PFSK-1 (cell line): ENCODE measurements at regions not wholly inside any gene's neighbourhood (a gene's known extent, or its start where the extent isn't known, plus 50 kb on each side); places are given as distances from the start of the nearest gene placed in this dataset.

ENCODE experiments used
- FOXP2 ChIP-seq: optimal IDR thresholded peaks from 2 replicates; pipeline ENCODE3; 2011; ENCODE audit warnings: borderline replicate concordance, control low read depth, inconsistent platforms; ENCODE audit not compliant: insufficient read depth; ENCODE audit errors: extremely low read length, extremely low read depth
- POLR2AphosphoS5 ChIP-seq: IDR thresholded peaks from 2 replicates; pipeline ENCODE4 v1.6.1; 2012; ENCODE audit warnings: low read depth, mild to moderate bottlenecking, control low read depth, low read length, moderate library complexity
- SIN3A ChIP-seq: IDR thresholded peaks from 2 replicates; pipeline ENCODE4 v1.6.1; 2012; ENCODE audit warnings: mild to moderate bottlenecking, low read length, moderate library complexity, borderline replicate concordance; ENCODE audit not compliant: insufficient read depth
- TAF1 ChIP-seq: IDR thresholded peaks from 2 replicates; pipeline ENCODE4 v1.6.1; 2012; ENCODE audit warnings: low read length, control low read depth, borderline replicate concordance; ENCODE audit not compliant: insufficient read depth
- TF ChIP-seq, protein P1 (sequence below), 2 experiments: IDR thresholded peaks; 2 replicates each; pipeline versions ENCODE4 v1.6.1 to v1.8.0; 2011 to 2012; ENCODE audit warnings: low read depth in 2 of 2, low read length in 2 of 2, control low read depth in 1 of 2, inconsistent platforms in 1 of 2, mild to moderate bottlenecking in 1 of 2, moderate library complexity in 1 of 2; ENCODE audit not compliant: insufficient read depth in 1 of 2

DNA sequence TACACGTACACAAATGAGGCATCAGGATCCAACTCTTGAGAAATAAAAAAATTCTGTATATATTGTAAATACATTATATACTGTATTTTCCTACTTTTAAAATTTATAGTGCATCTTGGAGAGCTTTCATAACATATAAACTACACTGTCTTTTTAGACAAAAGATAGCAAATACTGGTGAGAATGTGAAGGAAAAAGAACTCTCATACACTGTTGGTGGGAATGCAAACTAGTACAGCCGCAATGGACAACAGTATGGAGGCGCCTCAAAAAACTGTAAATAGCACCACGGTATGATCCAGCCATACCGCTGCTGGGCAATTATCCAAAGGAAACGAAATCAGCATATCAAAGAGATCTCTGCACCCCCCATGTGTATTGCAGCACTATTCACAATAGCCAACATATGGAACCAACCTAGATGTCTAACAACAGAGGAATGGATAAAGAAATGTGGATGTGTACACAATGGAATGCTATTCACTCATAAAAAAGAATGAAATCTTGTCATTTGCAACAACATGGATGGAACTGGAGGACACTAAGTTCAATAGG, 292.4 kb downstream of the EFNB2 start:
- TF ChIP-seq POLR2AphosphoS5, result no peak
- TF ChIP-seq FOXP2, result no peak
- no peak for TF ChIP-seq SIN3A
- TF ChIP-seq, protein P1, sequence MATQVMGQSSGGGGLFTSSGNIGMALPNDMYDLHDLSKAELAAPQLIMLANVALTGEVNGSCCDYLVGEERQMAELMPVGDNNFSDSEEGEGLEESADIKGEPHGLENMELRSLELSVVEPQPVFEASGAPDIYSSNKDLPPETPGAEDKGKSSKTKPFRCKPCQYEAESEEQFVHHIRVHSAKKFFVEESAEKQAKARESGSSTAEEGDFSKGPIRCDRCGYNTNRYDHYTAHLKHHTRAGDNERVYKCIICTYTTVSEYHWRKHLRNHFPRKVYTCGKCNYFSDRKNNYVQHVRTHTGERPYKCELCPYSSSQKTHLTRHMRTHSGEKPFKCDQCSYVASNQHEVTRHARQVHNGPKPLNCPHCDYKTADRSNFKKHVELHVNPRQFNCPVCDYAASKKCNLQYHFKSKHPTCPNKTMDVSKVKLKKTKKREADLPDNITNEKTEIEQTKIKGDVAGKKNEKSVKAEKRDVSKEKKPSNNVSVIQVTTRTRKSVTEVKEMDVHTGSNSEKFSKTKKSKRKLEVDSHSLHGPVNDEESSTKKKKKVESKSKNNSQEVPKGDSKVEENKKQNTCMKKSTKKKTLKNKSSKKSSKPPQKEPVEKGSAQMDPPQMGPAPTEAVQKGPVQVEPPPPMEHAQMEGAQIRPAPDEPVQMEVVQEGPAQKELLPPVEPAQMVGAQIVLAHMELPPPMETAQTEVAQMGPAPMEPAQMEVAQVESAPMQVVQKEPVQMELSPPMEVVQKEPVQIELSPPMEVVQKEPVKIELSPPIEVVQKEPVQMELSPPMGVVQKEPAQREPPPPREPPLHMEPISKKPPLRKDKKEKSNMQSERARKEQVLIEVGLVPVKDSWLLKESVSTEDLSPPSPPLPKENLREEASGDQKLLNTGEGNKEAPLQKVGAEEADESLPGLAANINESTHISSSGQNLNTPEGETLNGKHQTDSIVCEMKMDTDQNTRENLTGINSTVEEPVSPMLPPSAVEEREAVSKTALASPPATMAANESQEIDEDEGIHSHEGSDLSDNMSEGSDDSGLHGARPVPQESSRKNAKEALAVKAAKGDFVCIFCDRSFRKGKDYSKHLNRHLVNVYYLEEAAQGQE (IDR thresholded peaks at IDR 0.05; ENCODE audit: insufficient read depth in 1 of 2, low read depth in 2 of 2, low read length in 2 of 2), result no peak
- no peak for TF ChIP-seq TAF1

DNA sequence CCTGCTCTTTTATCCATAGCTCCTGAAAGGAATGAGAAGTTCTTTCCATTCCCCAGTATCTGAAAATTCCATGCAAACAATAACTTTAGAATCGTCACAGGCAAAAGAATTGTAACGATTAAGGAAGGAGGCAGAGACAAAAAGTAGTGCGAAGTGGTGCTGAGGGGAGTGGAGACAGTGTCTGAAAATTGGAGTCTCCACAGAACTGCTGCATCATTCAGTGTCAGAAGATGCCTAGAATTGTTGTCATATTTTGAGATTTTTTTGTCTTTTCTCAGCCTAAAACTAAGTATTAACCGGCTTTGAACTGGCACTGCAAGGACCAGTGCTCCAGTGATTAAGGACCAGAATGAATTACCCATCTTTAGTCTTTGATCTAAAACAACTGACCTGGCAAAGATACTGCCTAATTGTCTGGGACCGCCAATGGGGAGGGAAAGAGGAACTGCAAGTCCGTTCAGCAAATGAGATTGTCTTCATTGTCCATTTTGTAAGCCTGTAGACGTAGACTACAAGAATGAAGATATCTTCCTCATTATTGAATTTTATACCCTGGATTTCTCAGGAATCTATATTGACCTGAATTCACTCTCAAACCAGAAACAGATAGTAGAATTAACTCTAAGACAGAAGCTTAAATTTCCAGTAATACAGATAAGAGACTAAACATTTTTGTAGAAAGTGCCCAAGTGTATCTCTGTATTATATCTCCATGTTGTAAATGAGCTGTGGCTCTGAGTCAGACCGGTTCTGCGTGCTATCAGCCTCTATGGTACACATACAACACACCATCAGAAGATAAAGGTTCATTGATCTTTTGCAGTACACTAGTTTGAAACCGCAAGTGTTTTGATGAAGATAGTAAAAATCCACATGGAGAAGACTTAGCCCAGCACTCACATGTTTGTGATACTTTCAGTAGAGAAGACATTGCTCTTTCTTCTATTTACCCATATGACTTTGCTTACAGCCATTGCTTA, 293.2 kb downstream of the EFNB2 start:
- TF ChIP-seq POLR2AphosphoS5, result no peak
- TF ChIP-seq TAF1, result no peak
- TF ChIP-seq FOXP2, result no peak

DNA sequence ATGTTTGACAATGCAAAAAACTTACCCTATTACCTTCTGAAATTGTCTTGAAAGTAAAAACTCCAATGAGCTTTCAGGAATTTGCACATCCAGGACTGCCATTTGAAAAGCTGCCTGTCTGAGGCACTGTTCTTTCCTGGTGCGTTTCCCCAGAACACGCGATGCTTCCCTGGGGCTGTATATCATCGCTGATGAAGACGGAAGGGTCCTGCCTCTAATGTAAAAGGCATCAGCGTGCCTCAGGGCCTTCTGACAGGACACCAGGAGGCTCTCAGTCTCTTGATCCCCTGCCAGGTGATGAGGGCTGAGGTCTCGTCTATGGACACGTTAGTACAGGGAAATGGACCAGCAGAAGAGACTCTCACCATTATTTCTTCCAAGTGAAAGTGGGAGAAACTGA, 296.8 kb downstream of the EFNB2 start:
- TF ChIP-seq, protein P1 (IDR thresholded peaks at IDR 0.05; ENCODE audit: insufficient read depth in 1 of 2, low read depth in 2 of 2, low read length in 2 of 2), result no peak
- TF ChIP-seq TAF1 (no peak), FOXP2 (no peak), POLR2AphosphoS5 (no peak), SIN3A (no peak)

DNA sequence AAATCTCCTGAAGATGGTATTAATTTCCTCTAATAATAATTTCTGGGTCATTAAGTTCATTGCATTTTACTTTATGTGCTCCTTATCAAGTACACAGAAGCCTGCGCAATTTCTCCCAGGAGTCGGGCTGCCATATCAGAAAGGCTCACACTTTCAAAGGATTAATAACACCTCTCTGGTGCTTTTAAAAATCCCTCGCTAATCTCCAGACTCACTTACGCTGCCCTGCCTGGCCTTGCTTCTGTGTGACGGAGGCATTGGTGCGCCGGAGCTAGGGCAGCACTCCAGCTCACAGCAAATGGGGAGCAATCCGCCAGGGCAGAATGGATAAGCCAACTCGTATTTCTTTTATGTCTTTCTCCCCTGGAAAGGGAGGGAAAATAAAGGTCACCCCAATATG, 300.8 kb downstream of the EFNB2 start:
- TF ChIP-seq TAF1 (no peak), FOXP2 (no peak), POLR2AphosphoS5 (no peak), SIN3A (no peak)
- TF ChIP-seq, protein P1 (IDR thresholded peaks at IDR 0.05; ENCODE audit: insufficient read depth in 1 of 2, low read depth in 2 of 2, low read length in 2 of 2), result no peak

DNA sequence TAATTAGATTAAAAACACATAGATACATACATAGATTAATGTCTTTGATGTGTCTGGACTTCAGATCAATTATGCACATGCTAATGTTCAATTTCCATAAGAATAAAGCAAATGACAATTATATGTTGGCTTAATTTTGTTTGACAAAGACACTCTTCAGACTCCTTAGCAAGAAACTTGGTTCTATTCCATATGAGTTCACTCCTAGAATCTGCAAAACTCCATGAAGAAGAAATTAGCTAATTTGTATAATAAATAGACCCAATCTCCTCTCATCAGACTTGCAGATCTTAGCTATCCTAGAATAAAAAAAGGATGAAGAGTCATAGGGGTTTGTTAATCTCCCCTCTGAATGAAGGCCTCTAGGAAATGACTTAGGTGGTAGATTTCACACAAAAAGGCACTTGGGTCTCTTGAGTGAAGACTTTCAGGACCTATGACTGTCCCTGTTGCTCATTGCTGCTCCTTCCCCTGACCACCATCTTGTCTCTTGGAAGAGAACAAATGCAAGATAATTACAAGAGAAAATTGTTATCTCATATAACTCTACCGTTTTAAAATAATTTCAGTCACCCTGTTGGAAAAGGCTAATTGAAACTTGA, 302.2 kb downstream of the EFNB2 start:
- TF ChIP-seq, protein P1 (IDR thresholded peaks at IDR 0.05; ENCODE audit: insufficient read depth in 1 of 2, low read depth in 2 of 2, low read length in 2 of 2), result no peak
